ENCODE measurements at regions not wholly inside any gene's neighbourhood (a gene's known extent, or its start where the extent isn't known, plus 50 kb on each side); places are given as distances from the start of the nearest gene placed in this dataset.

- TF ChIP-seq GABPA (IDR thresholded peaks at IDR 0.05; ENCODE audit: borderline replicate concordance, insufficient read depth, low read length) (no peak), TBP (IDR thresholded peaks at IDR 0.05; ENCODE audit: low read depth, low read length) (no peak), CTCF (IDR thresholded peaks at IDR 0.05; ENCODE audit: control extremely low read depth in 1 of 3, insufficient read depth in 1 of 3, low read depth in 1 of 3, low read length in 3 of 3) (no peak), POLR2AphosphoS5 (IDR thresholded peaks at IDR 0.05; ENCODE audit: low read depth, low read length) (no peak), TCF12 (IDR thresholded peaks at IDR 0.05; ENCODE audit: low read depth, low read length) (no peak), ATF3 (IDR thresholded peaks at IDR 0.05; ENCODE audit: insufficient read depth, low read depth, low read length) (no peak), HDAC6 (IDR thresholded peaks at IDR 0.05; ENCODE audit: low read depth, low read length) (no peak), EP300 (IDR thresholded peaks at IDR 0.05; ENCODE audit: borderline replicate concordance in 1 of 2, low read depth in 2 of 2, low read length in 2 of 2) (no peak), RAD21 (IDR thresholded peaks at IDR 0.05 in 1 of 2, conservative IDR thresholded peaks at IDR 0.05 in 1 of 2; ENCODE audit: low read depth in 2 of 2, low read length in 2 of 2) (no peak), PHF8 (conservative IDR thresholded peaks at IDR 0.05; ENCODE audit: low read depth, low read length) (no peak), EZH2 (IDR thresholded peaks at IDR 0.05; ENCODE audit: low read depth, low read length, severe bottlenecking) (no peak), CREB1 (IDR thresholded peaks at IDR 0.05) (no peak), SAP30 (IDR thresholded peaks at IDR 0.05; ENCODE audit: insufficient read depth, insufficient replicate concordance, low read length) (no peak), FOSL1 (IDR thresholded peaks at IDR 0.05; ENCODE audit: insufficient read depth, low read depth, low read length) (no peak)
These were observed 423.2 kb upstream of the CRIM1 start for GRCh38 chr2:35932276-35932963.

All from H1 (cell line).